HG03108 (cell line): ENCODE measurements at regions not wholly inside any gene's neighbourhood (a gene's known extent, or its start where the extent isn't known, plus 50 kb on each side); places are given as distances from the start of the nearest gene placed in this dataset.
"Not testable (repeated sequence)": the region's sequence is repeated elsewhere in the genome, so short reads cannot be mapped to it uniquely, and the experiment has no call there.

Experiments used
- ATAC-seq: cut with Tn5 transposase; IDR thresholded peaks from one replicate; pipeline ENCODE4 v1.9.1; 2021; ENCODE audit warnings: moderate library complexity; ENCODE audit not compliant: unreplicated experiment

GRCh38 chr4:159030297-159030696 lies 72.6 kb upstream of the RAPGEF2 start:
- not testable (repeated sequence) for ATAC-seq

- peak; percentile 61 for ATAC-seq
These were observed 67.3 kb upstream of the RAPGEF2 start for GRCh38 chr4:159035570-159035969.

- no peak for ATAC-seq
These were observed 64.3 kb upstream of the RAPGEF2 start for GRCh38 chr4:159038536-159038935.

- ATAC-seq, result no peak
These were observed 61.5 kb upstream of the RAPGEF2 start for GRCh38 chr4:159041054-159042034.

- peak; percentile 54 for ATAC-seq
These were observed 60.7 kb upstream of the RAPGEF2 start for GRCh38 chr4:159042097-159042605.

- ATAC-seq, result no peak
These were observed 60.0 kb upstream of the RAPGEF2 start for GRCh38 chr4:159042868-159043267.

- ATAC-seq, result no peak
These were observed 59.0 kb upstream of the RAPGEF2 start for GRCh38 chr4:159043861-159044260.

- ATAC-seq, result no peak
These were observed 57.6 kb upstream of the RAPGEF2 start for GRCh38 chr4:159045321-159045720.

GRCh38 chr4:159046683-159047082 lies 56.2 kb upstream of the RAPGEF2 start:
- ATAC-seq, result no peak

GRCh38 chr4:159047478-159048165 lies 55.3 kb upstream of the RAPGEF2 start:
- ATAC-seq, result no peak

- no peak for ATAC-seq
These were observed 54.6 kb upstream of the RAPGEF2 start for GRCh38 chr4:159048166-159048886.

GRCh38 chr4:159049780-159050375 lies 53.0 kb upstream of the RAPGEF2 start:
- ATAC-seq, result no peak

GRCh38 chr4:159051245-159052071 lies 51.4 kb upstream of the RAPGEF2 start:
- ATAC-seq, result peak; percentile 81

GRCh38 chr4:159052315-159052714 lies 50.6 kb upstream of the RAPGEF2 start:
- peak; percentile 47 for ATAC-seq
